ENCODE measurements at regions not wholly inside any gene's neighbourhood (a gene's known extent, or its start where the extent isn't known, plus 50 kb on each side); places are given as distances from the start of the nearest gene placed in this dataset.

DNA sequence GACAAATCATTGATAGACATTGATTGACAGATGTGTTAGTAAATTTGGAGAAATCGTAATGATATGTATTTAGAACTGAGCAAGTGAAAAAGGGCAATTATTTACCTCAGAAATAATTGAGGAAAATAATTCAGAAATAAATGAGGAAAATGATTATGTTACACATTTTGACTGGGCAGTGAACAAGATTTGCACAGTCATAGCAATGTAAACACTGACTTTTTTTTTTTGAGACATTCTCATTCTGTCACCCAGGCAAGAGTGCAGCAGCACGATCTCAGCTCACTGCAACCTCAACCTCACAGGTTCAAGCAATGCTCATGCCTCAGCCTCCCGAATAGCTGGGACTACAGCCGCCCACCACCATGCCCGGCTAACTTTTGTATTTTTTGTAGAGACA, 211.7 kb downstream of the SP3 start:
- TF ChIP-seq CTCF (IDR thresholded peaks at IDR 0.05) = no peak
- no peak for TF ChIP-seq EP300 (IDR thresholded peaks at IDR 0.05)
- no peak for TF ChIP-seq POLR2A (IDR thresholded peaks at IDR 0.05)
- no peak for TF ChIP-seq POLR2AphosphoS5 (IDR thresholded peaks at IDR 0.05)

Measured in stomach (tissue), 4 donors.